ENCODE measurements at regions not wholly inside any gene's neighbourhood (a gene's known extent, or its start where the extent isn't known, plus 50 kb on each side); places are given as distances from the start of the nearest gene placed in this dataset.
A peak's percentile ranks its signal among the peaks of the same experiment; 100 is the strongest.
"Not testable (repeated sequence)": the region's sequence is repeated elsewhere in the genome, so short reads cannot be mapped to it uniquely, and the experiment has no call there.

DNA sequence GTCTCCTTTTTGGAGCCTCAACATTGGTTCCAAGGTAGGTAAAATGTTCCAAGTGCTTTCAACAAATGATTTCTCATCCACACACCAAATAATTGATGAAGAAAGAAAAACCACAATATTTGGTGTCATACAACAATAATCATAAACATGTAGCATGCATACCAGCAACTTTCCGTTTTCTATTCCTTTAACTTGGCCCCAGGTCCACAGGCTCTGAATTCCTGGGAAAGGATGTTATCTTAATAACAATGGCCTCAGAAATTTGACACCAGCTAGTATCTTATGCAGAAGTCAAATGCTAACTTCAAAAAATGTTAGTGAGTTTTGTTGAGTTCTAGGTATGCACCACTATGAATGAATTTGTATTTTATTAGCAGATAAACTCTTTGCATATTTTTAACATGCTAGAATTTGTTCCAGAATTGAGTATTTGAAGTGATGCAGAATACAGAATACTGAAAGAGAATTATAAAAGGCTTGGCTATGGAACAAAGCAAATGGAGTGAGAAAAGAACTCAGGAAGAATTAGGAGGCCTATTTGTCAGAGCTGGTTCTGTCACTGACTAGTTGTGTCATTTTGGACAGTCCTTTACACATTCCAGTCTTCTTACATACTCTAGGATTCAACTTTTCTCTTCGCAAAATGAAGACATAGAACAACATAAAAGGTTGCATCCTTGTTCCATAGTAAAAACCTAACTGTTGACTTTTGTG lies 435.3 kb upstream of the TNC start:
- DNase-seq: no peak

DNA sequence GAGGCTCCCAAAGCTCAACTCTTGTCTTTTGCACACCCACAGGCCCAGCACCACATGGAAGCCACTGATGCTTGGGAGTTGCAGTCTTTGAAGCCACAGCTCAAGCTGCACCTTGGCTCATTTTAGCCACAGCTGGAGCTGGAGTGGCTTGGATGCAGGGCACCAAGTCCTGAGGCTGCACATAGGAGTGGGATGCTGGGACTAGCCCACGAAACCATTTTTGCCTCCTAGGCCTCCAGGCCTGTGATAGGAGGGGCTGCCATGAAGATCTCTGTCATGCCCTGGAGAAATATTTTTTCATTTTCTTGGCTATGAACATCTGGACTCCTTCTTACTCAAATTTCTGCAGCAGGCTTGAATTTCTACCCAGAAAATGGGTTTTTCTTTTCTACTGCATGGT lies 438.5 kb upstream of the TNC start:
- no peak for DNase-seq

DNA sequence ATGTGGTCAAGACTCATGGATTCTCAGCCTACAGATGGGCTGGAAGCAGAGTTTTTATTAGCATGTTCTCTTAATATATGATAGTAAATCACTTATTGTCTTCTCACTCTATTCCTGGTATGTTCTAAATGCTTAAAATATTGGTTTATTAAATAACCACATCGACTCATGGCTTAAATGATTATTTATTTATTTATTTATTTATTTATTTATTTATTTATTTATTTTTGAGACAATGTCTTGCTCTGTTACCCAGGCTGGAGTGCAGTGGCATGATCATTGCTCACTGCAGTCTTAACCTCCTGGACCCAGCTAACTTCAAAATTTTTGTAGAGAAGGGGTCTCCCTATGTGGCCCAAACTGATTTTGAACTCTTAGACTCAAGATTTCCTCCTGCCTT lies 457.2 kb upstream of the TNC start:
- DNase-seq: no peak

DNA sequence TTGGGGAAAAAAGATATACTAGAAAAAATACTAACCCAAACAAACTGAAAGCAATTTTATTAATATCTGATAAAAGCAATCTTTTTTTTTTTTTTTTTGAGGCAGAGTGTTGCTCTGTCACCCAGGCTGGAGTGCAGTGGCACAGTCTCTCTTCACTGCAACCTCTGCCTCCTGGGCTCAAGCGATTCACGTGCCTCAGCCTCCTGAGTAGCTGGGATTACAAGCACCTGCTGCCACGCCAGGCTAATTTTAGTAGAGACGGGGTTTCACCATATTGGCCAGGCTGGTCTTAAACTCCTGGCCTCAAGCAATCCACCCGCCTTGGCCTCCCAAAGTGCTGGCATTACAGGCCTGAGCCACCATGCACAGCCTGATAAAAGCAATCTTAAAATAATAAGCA lies 467.5 kb upstream of the TNC start:
- not testable (repeated sequence) for DNase-seq

DNA sequence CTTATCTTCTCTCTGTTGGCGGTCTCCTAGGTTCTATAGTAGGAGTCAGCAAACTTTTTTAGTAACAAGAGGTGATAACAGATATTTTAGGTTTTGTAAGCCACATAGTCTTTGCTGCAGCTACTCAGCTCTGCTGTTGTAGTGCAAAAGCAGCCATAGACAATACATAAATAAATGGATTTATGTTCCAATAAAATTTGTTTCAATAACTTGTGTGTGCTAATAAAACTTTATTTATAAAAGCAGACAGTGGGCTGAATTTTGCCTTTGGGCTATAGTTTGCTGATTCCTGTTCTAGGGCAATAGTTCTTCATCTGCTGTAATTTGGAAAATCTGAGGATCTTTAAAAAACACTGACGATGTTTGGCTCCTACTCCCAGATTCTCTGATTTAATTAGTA lies 469.4 kb upstream of the TNC start:
- DNase-seq: no peak

DNA sequence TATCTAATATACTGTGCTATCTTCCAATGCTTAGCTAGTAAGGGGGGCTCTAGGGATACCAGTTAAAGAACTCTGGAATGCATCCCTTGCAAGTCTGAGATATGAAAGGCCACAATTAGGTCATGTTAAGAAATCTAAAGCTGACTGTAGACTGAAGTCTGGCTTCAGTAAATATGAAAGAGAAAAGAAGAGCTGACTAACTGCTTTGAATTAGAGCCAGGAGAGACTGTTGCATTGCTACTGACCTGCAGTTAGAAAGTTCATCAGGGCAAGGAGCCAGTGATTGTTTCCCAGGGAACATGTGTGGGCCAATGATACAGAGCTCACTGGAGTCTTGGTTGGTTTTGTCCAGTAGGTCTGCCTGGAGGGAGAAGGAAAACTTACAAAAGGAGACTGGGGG lies 472.1 kb upstream of the TNC start:
- DNase-seq: no peak

DNA sequence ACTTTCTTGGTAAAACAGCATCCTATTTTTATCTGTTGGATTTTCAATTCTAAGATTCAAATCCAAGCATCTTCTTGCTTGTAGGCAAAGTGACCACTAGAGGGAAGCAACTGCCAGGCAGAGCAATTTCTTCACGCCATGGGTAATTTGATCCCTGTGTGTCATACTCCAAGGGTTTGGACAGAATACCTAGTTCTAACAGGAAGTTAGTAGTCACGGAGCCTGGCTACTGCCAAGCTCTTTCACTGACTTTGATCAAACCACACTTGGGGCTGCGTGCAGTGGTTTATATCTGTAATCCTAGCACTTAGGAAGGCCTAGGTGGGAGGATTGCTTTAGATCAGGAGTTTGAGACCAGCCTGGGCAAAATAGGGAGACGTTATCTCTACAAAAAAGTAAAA lies 473.6 kb upstream of the TNC start:
- peak; percentile 6 for DNase-seq

DNA sequence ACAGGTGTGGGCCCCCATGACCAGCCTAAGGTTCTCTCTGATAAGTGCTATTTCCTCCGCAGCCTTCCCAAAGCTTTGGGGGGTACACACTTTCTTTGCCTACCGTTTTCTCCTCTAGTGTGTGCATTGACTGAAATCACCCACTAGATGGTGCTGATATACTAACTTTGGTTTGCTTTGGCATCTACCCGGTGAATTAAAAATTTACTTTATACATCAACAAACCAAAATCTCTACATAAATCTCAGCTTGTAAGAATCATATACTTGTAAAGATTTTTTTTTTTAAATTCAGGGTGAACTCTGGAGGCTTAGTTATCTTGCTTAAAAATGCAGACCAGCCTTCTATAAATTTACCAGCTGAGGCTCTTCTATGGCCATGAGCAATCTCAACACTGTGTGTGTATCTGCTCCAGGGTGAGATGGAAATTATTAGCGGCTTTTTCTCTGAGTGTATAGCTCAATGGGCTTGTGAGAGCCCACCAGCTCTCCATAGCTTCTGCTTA lies 475.7 kb upstream of the TNC start:
- no peak for DNase-seq

DNA sequence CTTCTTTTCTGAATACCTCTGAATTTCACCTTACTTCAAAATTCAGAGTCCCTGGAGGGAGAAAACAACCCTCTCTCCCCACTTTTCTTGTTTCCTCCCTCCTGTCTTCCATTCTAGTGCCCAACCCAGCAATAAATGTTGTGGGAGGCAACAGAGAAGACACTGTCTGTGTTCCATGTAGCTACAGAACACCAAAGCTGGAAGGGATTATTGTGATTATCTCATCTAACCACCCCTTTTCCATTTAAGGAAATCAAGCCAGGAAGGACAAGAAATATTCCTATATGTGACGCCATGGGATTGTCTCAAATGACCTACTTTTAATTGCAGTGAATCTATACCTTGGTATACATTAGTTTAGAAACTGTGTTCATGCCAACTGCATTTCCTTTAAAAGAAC lies 476.6 kb upstream of the TNC start:
- DNase-seq: no peak

DNA sequence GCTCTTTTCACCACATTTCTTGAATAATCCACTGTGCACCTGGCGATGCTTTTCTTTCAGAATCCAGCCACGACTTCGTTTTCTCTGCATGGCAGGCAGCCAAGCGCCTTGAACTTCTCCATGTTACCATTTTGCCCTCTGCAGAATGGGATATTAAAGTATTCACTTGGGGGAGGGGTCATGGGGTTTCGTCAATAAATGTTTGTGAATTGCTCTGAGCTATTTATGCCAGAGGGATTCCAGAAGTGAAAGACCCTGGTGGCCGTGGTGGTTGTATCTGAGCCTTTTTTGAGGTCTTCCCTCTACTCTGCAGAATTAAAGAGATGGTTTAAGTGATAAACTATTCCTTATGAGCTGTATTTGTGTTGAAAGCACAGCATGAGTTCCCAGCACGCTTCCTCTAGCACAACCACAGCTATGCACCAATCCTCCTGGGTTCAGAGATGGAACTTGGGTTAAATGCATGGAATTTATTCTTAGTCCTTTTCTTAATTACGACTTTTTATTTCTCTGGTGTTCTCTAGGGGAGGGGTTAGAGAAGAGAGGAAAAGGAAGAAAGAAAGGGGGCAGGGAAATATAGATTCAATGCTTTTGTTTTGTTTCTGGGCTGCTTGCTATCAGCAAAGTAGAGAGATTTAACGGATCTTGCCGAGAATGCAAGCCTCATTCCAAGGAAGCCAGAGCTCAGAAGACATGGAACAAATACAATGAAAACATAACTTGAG lies 478.2 kb upstream of the TNC start:
- no peak for DNase-seq

DNA sequence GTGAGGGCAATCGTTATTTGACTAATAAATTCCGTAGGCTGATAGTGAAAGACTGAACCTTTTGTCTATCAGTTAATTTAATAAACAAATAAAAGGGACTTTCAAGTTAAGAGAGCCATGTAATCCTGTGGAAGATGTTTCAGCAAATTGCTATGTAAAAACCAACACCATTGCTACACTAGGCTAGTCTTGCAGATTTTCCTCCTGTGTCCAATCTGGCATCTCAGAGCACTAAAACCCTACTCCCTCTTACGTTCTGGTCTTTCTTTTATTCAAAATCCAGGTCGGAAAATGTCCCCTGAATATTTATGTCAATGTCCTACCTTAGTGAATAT lies 478.8 kb upstream of the TNC start:
- DNase-seq: no peak

DNA sequence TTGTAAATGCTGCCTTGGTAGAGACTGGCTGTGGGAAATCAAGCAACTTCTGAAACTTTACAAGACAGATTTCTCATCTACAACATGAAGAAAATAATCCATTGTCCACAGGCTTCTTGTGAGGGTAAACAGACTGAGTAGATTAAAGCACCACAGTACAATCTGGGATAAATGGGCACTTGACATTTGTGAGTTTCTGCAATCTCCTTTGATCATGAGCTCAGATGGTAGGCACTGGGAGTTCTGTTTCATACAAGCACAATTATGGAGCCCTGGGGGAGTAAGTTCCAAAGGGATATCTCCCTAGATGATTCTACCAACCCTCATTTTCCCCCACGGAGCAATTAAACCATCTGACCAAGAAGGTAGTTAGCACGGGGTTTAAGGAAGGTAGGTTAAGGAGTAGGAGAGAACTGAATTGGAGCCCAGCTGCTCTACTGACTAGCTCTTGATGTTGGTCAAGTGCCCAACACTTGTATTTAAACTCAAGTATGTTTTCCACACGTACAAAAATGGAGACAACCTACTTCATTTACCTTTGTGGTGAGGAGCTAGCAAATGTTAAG lies 479.5 kb upstream of the TNC start:
- no peak for DNase-seq

DNA sequence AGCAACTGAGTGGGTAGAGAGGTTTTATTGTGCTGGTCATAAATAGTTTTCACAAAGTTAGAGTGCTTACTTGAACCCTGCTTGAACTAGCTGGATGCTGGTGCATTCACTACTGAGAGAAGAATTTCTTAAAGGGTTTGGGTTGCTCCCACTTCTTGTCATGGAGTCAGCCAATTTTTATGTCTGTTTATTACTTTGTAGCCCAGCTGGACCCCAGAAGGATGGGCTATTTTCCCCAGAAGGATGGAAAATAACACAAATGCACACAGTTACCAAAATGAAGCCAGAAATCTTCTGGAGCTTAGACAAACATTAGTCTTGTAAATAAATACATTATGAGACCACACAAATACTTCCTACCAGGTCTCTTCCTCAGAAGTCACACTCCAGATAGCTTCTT lies 480.8 kb upstream of the TNC start:
- no peak for DNase-seq

DNA sequence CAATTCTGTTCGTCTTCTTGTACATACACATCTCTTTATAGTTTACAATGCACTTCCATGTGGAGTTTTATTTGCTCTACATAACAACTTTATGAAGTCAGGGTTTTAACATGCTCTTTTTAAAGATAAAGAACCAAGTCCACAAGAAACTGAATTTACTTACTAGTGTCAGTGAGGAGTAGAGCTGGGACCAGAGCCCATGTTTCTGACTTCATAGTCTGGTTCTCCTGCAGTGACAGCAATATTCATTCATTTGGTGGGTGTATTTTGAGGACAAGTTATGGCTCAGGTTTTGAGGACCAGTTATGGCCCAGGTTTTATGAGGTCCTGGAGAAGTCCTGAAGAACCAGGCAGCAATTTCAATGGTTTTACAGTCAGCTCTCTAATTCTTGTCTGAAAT lies 481.9 kb upstream of the TNC start:
- DNase-seq: no peak

DNA sequence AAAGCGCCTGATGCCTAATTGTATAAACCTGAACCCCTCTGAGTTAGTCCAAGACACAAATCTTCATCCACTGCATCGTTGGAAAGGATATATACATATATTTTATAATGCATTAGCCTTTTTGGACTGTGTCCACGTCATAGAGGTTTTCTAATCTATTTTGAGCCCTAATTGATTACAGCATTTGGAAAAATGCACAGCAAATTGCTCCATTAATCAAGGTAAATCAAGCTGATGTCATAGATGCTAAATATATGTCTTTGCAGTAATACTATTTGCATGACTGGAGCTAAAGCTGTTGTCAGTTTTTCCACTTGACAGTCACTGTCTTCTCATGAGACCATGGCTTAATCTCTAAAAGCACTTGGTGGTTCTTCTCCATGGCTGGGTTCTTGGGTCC lies 483.5 kb upstream of the TNC start:
- no peak for DNase-seq

DNA sequence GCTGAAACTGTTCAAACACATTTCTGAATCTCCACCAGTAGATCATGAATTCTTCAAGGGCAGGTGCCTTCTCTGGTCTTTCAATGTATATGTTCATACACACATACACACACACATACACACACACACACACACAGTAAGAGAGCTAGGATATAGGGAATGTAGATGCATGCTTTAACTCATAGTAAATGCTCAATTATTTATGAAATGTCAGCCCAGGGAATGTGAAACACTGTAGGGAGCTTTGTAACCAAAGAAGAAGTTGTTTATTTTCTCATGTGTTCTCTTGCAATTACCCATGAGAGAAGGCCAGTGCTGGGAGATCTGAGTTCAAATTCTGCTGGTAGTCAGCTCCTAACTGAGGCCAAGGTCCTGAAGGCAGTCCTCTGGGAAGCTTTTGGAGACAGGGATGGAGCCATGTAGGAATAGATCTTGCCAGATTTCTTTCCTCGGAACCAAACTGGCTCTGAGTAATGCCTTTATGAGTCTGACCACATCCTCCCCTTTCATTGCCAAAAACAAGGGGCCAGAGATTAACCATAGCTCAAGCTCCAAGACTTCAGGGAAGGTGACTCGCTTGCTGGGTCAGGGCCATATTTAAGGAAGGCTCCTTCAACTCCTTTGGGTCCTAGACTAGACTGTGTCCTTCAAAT lies 487.0 kb upstream of the TNC start:
- no peak for DNase-seq

DNA sequence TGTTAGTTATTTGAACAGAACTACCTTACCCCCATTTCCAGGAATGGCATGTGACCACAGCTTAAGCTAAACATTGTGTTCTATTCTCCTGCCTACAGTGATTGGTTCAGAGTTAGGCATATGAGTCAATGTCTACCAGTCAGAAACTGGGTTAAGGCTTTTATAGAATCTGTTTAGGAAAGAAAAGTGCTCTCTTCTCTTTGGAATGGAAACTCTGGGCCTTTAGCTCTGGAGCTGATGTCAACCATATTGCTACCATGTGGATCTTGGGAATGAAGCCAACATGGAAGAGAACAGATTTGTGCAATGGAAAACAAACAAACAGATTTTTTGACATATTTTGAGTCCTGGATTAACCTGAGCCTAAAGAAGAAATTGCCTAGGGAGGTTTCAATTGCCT lies 488.9 kb upstream of the TNC start:
- no peak for DNase-seq

DNA sequence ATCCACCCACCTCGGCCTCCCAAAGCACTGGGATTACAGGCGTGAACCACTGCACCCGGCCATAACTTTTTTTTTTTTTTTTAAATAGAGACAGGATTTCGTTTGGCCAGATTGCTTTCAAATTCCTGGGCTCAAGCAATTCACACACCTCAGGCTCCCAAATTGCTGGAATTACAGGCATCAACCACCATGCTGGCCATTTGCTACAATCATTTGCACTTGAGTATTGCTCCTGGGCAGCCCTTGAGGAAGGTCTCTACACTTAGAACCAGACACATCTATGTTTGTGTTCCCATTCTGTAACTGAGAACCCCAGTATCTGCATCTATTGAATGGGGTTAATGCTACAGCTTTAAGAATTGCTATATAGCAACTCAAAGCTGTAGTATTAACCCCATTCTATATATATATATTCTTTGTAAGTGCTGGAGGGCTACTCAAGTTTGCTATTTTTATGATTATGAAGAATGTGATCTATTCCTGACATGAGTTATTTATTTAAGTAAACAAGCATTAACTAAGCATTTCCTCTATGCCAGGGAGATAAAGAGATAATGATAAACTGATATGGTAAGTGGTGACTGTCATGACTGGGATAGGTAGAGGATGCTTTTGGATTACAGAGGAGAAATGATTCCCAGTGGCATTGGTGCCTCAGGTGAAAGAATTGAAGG lies 496.5 kb upstream of the TNC start:
- DNase-seq: no peak

DNA sequence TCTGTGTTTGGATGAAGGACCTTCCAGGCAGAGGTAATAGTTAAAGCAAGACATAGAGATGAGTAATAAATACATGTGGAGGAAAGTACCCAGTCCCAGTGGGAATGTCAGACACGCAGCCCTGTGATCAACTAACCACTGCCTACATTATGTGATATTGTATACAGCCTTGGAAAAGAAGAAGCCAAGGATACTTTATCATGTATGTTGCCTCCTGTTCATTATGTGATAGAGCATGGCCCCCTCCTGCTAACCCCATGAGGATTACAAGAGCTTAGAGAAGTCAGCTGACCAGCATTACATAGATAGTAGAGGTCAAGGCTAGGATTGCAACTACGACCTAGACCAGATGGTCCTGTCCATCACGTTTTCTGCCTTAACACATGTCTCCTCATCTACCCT lies 497.0 kb upstream of the TNC start:
- DNase-seq: no peak

DNA sequence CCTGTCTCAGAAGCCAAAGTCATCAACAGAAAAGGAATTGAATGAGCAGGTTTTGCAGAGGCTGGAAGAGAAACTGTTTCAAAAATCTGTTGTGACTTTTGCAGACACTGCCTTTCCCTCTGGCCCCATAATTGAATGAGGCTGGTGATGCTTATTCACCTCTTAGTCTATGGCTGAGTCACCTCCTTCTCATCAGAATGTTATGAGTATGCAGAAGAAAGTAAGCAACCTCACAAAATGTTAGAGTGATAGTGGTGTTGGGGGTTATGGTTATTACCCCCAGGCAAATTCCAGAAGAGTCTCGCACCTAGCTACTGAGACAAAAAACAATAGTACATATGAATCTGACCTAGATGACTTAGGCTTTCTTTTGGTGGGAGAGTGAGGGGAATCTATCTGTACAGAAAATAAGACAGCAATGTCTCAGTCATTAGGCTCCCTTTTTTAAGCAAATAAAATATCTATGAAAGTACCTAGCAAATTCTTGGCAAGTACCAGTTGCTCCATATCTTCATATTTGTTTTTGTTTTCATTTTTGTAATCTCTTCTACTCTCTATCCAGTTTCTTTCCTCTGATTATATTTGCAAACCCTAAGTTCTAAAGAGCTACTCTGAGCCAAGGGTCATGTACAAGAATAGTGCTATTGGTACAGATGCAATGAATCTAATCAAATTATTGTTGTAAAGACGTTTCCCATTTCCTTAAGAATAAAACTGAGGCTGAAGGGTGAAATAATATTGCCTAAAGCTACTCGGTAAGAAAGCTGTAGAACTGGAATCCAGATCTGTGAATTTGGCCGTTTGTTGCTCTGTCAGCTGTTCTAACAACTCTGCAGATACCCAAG lies 498.1 kb upstream of the TNC start:
- no peak for DNase-seq

DNA sequence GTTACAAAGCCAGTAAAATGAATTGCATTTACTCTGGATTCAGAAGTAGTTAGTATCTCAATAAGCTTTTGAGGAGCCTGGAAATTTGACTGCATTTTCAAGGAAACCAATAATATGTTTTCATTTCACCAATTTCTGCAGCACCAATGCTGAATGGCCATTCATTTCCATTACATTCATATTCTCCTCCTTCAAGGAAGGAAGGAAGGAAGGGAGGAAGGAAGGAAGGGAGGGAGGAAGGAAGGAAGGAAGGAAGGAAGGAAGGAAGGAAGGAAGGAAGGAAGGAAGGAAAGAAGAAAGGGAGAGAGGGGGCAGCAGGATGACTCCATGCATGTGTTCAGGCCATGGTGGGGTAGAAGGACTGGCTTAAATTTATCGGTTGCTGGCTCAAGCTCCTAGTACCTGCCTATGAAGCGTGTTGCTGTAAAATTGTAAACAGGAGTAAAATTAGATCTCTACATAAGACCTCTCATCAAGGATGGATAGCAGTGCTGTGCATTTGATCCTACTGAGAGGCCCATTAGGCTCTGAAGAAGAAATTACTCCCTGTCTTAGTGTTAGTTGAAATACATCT lies 498.8 kb upstream of the TNC start:
- DNase-seq: no peak

DNA sequence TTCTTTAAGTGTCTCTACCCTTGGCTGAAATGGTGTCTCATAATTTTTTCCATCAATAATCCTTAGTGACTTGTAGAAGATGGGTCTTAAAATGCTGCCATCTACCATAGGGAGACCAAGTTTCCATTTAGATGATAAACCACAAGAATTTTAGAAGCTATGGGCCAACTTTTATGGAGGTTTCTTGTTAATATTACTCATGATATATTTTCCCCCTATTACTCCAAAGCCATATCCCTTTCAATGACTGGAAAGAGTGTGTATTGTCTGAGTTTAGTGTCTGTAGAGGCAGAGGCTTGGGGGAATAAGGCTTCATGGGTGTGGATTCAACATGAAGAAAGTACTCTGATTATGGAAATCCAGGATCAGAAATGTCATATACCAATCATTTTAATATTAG lies 507.3 kb upstream of the TNC start:
- DNase-seq: no peak

All from occipital lobe (tissue), 1 donor.